ENCODE measurements at regions not wholly inside any gene's neighbourhood (a gene's known extent, or its start where the extent isn't known, plus 50 kb on each side); places are given as distances from the start of the nearest gene placed in this dataset.
A peak's percentile ranks its signal among the peaks of the same experiment; 100 is the strongest.

GRCh38 chr7:26061678-26062603 lies 90.1 kb upstream of the NFE2L3 start:
- TF ChIP-seq, protein P1, sequence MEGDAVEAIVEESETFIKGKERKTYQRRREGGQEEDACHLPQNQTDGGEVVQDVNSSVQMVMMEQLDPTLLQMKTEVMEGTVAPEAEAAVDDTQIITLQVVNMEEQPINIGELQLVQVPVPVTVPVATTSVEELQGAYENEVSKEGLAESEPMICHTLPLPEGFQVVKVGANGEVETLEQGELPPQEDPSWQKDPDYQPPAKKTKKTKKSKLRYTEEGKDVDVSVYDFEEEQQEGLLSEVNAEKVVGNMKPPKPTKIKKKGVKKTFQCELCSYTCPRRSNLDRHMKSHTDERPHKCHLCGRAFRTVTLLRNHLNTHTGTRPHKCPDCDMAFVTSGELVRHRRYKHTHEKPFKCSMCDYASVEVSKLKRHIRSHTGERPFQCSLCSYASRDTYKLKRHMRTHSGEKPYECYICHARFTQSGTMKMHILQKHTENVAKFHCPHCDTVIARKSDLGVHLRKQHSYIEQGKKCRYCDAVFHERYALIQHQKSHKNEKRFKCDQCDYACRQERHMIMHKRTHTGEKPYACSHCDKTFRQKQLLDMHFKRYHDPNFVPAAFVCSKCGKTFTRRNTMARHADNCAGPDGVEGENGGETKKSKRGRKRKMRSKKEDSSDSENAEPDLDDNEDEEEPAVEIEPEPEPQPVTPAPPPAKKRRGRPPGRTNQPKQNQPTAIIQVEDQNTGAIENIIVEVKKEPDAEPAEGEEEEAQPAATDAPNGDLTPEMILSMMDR (IDR thresholded peaks at IDR 0.05; ENCODE audit: partially characterized antibody, unreplicated experiment): peak; percentile 81
- Mint-ChIP-seq H3K27ac (ENCODE audit: unreplicated experiment) (no peak overlapping the region), H3K27me3 (ENCODE audit: unreplicated experiment) (no peaks in the 10 kb centered on the region), H3K9me3 (ENCODE audit: unreplicated experiment) (peaks cover 2% of the 10 kb centered on the region), H3K36me3 (ENCODE audit: unreplicated experiment) (no peaks in the 10 kb centered on the region), H3K4me3 (ENCODE audit: unreplicated experiment) (no peak overlapping the region), H3K4me1 (ENCODE audit: low read depth, unreplicated experiment) (no peaks in the 10 kb centered on the region)
- peak; percentile 82 for DNase-seq

GRCh38 chr7:26065652-26066051 lies 86.3 kb upstream of the NFE2L3 start:
- TF ChIP-seq, protein P1 (IDR thresholded peaks at IDR 0.05; ENCODE audit: partially characterized antibody, unreplicated experiment): no peak
- H3K27me3 Mint-ChIP-seq (ENCODE audit: unreplicated experiment): no peaks in the 10 kb centered on the region
- DNase-seq: no peak
- no peak overlapping the region for H3K4me3 Mint-ChIP-seq (ENCODE audit: unreplicated experiment)
- H3K4me1 Mint-ChIP-seq (ENCODE audit: low read depth, unreplicated experiment): no peaks in the 10 kb centered on the region
- no peak overlapping the region for H3K27ac Mint-ChIP-seq (ENCODE audit: unreplicated experiment)
- H3K9me3 Mint-ChIP-seq (ENCODE audit: unreplicated experiment): peaks cover 2% of the 10 kb centered on the region
- no peaks in the 10 kb centered on the region for H3K36me3 Mint-ChIP-seq (ENCODE audit: unreplicated experiment)

- TF ChIP-seq, protein P1 (IDR thresholded peaks at IDR 0.05; ENCODE audit: partially characterized antibody, unreplicated experiment): no peak
- Mint-ChIP-seq H3K9me3 (ENCODE audit: unreplicated experiment) (peaks cover 2% of the 10 kb centered on the region), H3K27ac (ENCODE audit: unreplicated experiment) (no peak overlapping the region), H3K36me3 (ENCODE audit: unreplicated experiment) (no peaks in the 10 kb centered on the region), H3K4me3 (ENCODE audit: unreplicated experiment) (no peak overlapping the region), H3K4me1 (ENCODE audit: low read depth, unreplicated experiment) (no peaks in the 10 kb centered on the region), H3K27me3 (ENCODE audit: unreplicated experiment) (no peaks in the 10 kb centered on the region)
- no peak for DNase-seq
These were observed 85.3 kb upstream of the NFE2L3 start for GRCh38 chr7:26066736-26067135.

- no peak overlapping the region for H3K27ac Mint-ChIP-seq (ENCODE audit: unreplicated experiment)
- no peak for DNase-seq
- H3K4me1 Mint-ChIP-seq (ENCODE audit: low read depth, unreplicated experiment): no peaks in the 10 kb centered on the region
- H3K9me3 Mint-ChIP-seq (ENCODE audit: unreplicated experiment): no peaks in the 10 kb centered on the region
- H3K36me3 Mint-ChIP-seq (ENCODE audit: unreplicated experiment): no peaks in the 10 kb centered on the region
- TF ChIP-seq, protein P1 (IDR thresholded peaks at IDR 0.05; ENCODE audit: partially characterized antibody, unreplicated experiment): no peak
- H3K4me3 Mint-ChIP-seq (ENCODE audit: unreplicated experiment): no peak overlapping the region
- H3K27me3 Mint-ChIP-seq (ENCODE audit: unreplicated experiment): no peaks in the 10 kb centered on the region
These were observed 81.7 kb upstream of the NFE2L3 start for GRCh38 chr7:26070290-26070689.

Measured in glutamatergic neuron (in vitro differentiated cells).